ENCODE measurements at regions not wholly inside any gene's neighbourhood (a gene's known extent, or its start where the extent isn't known, plus 50 kb on each side); places are given as distances from the start of the nearest gene placed in this dataset.

- DNase-seq (ENCODE audit: low read depth in 4 of 4, low spot score in 2 of 4): no peak
Measured at GRCh38 chr19:46911456-46911855, 50.7 kb downstream of the ARHGAP35 start.

- no peak for DNase-seq (ENCODE audit: low read depth in 4 of 4, low spot score in 2 of 4)
Measured at GRCh38 chr19:46913198-46913851, 52.5 kb downstream of the ARHGAP35 start.

- no peak for DNase-seq (ENCODE audit: low read depth in 4 of 4, low spot score in 2 of 4)
Measured at GRCh38 chr19:46913852-46914430, 53.1 kb downstream of the ARHGAP35 start.

GRCh38 chr19:46915386-46915785 is 54.6 kb downstream of the ARHGAP35 start:
- DNase-seq (ENCODE audit: low read depth in 4 of 4, low spot score in 2 of 4): no peak

- no peak for DNase-seq (ENCODE audit: low read depth in 4 of 4, low spot score in 2 of 4)
Measured at GRCh38 chr19:46917002-46917401, 56.2 kb downstream of the ARHGAP35 start.

GRCh38 chr19:46919324-46919723 is 58.5 kb downstream of the ARHGAP35 start:
- DNase-seq (ENCODE audit: low read depth in 4 of 4, low spot score in 2 of 4): no peak

- DNase-seq (ENCODE audit: low read depth in 4 of 4, low spot score in 2 of 4): no peak
Measured at GRCh38 chr19:46920362-46920761, 59.6 kb downstream of the ARHGAP35 start.

- no peak for DNase-seq (ENCODE audit: low read depth in 4 of 4, low spot score in 2 of 4)
Measured at GRCh38 chr19:46921071-46921470, 60.3 kb downstream of the ARHGAP35 start.

GRCh38 chr19:46922465-46922864 is 61.7 kb downstream of the ARHGAP35 start:
- no peak for DNase-seq (ENCODE audit: low read depth in 4 of 4, low spot score in 2 of 4)

GRCh38 chr19:46924874-46925547 is 64.2 kb downstream of the ARHGAP35 start:
- no peak for DNase-seq (ENCODE audit: low read depth in 4 of 4, low spot score in 2 of 4)

GRCh38 chr19:46925548-46925950 is 64.8 kb downstream of the ARHGAP35 start:
- DNase-seq (ENCODE audit: low read depth in 4 of 4, low spot score in 2 of 4): no peak

- DNase-seq (ENCODE audit: low read depth in 4 of 4, low spot score in 2 of 4): no peak
Measured at GRCh38 chr19:46926170-46927071, 65.6 kb downstream of the ARHGAP35 start.

GRCh38 chr19:46927106-46927505 is 66.3 kb downstream of the ARHGAP35 start:
- DNase-seq (ENCODE audit: low read depth in 4 of 4, low spot score in 2 of 4): no peak

GRCh38 chr19:46927893-46928292 is 67.1 kb downstream of the ARHGAP35 start:
- no peak for DNase-seq (ENCODE audit: low read depth in 4 of 4, low spot score in 2 of 4)

GRCh38 chr19:46928951-46929350 is 68.2 kb downstream of the ARHGAP35 start:
- no peak for DNase-seq (ENCODE audit: low read depth in 4 of 4, low spot score in 2 of 4)

GRCh38 chr19:46931202-46931601 is 70.4 kb downstream of the ARHGAP35 start:
- DNase-seq (ENCODE audit: low read depth in 4 of 4, low spot score in 2 of 4): no peak

- no peak for DNase-seq (ENCODE audit: low read depth in 4 of 4, low spot score in 2 of 4)
Measured at GRCh38 chr19:46932346-46932745, 71.5 kb downstream of the ARHGAP35 start.

- DNase-seq (ENCODE audit: low read depth in 4 of 4, low spot score in 2 of 4): no peak
Measured at GRCh38 chr19:46935066-46935663, 74.4 kb downstream of the ARHGAP35 start.

- no peak for DNase-seq (ENCODE audit: low read depth in 4 of 4, low spot score in 2 of 4)
Measured at GRCh38 chr19:46943150-46943946, 76.3 kb upstream of the NPAS1 start.

Measured in left renal cortex interstitium (tissue), 4 donors.